AG20443 (cell line): ENCODE measurements at regions not wholly inside any gene's neighbourhood (a gene's known extent, or its start where the extent isn't known, plus 50 kb on each side); places are given as distances from the start of the nearest gene placed in this dataset.

Experiments
- DNase-seq: peaks from one replicate; pipeline ENCODE4 v3.0.0; 2012; ENCODE audit warnings: low spot score, mixed read lengths

GRCh38 chr2:176613323-176613987, 344.2 kb downstream of the MTX2 start:
- DNase-seq, result peak; percentile 44

DNA sequence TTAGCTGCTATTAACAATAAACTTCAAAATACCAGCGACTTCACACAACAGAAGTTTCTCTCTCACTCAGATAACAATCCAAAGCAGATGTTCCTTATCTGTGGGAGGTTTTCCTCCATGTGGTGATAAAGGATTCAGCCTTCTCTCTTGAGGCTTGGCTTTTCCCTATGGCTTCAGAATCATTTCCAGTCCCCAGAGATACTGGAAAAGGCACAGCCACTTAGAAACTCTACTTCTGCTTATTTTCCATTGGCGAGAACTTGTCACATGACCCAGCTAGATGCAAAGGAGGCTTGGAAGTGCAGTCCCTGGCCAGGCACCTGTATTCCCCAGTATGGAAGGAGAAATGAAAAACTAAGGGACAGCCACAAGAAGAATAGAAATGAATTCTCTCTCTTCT, 344.8 kb downstream of the MTX2 start:
- no peak for DNase-seq

DNA sequence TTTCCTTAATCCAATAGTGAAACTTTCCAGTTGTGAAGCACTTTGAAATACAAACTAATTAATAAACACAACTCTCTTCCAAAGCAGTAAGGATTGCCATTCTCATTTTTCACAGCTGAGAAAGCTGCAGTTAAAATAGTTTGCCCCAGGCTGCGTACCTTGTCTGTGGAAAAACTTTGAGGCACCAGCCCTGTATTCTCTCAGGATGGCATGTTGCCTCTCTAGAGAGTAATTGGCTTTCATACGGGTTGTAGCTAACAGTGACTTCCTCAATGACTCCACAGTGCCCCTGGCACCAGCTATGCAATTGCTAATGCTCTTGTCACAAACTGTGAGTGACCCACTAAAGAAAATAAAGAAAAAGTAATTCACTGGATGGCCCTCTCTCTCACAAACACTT, 345.7 kb downstream of the MTX2 start:
- DNase-seq, result no peak

DNA sequence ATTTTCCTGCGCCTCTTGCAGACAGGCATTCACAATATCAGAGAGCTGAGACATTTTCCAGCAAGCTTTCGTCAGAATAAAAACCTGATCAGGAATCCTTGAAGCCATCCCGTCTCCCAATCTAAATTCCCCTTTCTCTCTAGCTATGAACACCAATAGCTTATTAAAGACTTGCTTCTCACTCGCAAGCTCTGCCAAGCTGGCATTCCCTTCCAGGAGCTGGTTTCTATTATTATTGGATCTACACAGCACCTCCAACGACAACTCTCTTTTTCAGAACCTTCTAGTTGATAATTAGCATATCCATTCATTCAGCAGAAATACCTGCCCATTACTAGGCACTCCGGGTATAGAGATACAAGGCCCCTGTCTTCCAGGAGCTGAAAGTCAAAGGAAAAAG, 350.3 kb downstream of the MTX2 start:
- no peak for DNase-seq

- no peak for DNase-seq
Observed at GRCh38 chr2:176621350-176621749, 352.1 kb downstream of the MTX2 start.

GRCh38 chr2:176622792-176623191, 353.6 kb downstream of the MTX2 start:
- no peak for DNase-seq

- no peak for DNase-seq
Observed at GRCh38 chr2:176626796-176627195, 357.6 kb downstream of the MTX2 start.

DNA sequence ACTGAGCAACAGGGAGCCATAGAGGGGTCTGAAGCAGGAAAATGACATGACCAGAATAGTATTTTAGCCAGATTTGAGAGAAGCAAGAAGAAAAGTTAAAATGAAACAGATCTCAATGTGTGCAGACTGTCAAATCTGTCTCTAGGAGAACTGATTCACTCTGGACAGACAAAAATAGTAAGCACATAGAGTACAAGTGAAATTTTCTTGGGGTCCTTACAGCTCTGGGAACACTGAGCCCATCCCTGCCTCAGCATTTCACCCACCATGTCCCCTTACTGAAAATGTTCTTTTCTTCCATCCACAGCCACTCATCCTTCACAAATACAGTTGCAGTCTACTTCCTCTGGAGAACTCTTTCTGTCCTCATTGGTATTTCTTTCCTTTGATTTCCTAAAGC, 359.2 kb downstream of the MTX2 start:
- no peak for DNase-seq

DNA sequence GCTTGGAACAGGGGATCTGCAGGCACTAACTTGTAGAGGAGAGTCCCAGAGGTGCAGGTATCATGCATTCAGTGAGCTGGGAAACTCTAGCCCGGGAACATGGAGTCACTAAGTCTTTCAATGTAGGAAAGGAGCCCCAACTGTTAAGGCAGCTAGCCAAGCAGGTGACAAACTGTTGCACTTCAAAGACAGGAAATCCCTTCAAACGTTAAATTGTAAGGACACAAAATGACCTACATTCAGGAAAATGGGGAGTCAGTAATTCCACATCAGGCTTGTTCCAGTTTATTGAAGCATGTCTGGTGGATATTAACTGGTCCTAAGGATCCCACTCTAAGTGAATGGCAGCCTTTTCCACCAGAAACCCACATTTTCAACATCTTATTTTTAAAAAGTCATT, 364.5 kb downstream of the MTX2 start:
- DNase-seq, result no peak

GRCh38 chr2:176636401-176636800, 367.2 kb downstream of the MTX2 start:
- DNase-seq, result no peak

DNA sequence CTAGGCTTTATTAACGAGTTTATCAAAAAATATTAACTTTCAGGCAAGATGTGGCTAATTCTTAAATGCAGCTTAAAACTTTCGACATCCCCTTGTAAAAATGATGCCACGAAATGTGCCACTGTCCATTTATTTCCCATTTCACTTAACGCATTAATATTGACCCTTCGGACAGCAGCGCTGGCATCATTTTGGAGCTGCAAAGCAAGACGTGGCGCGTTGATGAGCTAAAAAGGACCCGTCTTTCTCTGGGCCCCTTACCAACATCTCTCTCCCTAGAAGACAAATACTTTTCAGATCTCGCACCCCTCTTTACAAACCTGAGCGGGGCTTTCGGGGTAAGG, 367.9 kb downstream of the MTX2 start:
- no peak for DNase-seq

- DNase-seq, result peak; percentile 86
Observed at GRCh38 chr2:176637486-176638166, 368.4 kb downstream of the MTX2 start.

DNA sequence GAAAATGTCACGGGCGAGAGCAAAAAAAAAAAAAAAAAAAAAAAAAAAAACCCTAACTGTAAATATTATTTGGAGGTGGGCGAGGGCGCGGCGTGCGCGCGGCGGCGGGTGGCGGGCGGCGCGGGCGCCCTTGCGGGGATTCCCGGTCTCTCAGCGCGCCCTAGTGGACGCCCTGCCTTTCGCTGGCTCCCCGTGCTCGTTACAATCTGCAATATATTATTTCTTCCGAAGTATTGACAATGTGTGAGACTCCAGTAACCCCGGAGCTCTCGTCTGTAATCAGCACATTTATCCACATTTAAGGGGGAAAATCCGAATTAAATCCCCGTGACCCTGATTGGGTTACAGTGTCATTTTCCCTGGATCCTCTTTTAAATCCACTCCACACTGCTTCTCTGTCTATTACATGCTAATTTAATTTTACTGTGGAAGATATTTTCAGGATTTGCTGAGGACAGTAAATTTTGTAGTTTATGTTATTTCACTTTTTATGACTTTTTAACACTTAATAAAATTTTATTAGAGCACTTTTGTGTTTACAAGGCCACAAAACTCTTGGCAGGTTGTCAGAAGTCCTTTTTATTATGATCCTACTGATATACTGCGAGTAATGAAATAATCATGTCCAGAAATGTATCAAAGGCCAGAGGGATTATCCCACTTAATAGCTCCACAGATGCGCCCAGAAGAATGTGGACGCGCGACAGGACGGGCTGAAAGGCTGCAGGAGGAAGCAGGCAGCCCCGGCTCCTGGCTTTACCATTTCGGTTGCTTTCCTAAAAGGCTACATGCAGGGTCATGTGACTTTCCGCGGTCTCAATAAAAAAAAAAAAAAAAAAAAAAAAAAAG, 369.1 kb downstream of the MTX2 start:
- DNase-seq, result peak; percentile 92

GRCh38 chr2:176639016-176639343, 369.7 kb downstream of the MTX2 start:
- no peak for DNase-seq

DNA sequence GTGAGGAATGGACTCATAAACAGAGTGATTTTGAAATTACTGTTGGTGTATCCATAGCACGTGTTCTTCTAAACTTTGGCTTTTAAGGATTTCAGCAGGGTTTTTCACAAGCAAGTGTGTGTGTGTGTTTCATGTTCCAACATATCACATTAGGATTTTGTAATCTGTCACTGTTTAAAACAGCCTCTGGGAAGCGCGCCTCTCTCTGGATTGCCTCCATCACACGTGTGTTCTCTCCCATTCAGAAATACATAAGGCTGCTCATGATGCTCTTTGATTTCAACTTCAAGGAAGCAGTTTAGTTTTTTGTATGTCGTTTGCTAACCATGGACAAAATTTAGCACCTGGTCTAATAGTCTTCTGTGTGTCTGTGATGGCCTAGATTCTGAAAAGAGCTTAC, 370.4 kb downstream of the MTX2 start:
- DNase-seq, result no peak

- DNase-seq, result no peak
Observed at GRCh38 chr2:176641436-176641835, 372.2 kb downstream of the MTX2 start.

GRCh38 chr2:176642074-176642473, 372.8 kb downstream of the MTX2 start:
- peak; percentile 54 for DNase-seq

DNA sequence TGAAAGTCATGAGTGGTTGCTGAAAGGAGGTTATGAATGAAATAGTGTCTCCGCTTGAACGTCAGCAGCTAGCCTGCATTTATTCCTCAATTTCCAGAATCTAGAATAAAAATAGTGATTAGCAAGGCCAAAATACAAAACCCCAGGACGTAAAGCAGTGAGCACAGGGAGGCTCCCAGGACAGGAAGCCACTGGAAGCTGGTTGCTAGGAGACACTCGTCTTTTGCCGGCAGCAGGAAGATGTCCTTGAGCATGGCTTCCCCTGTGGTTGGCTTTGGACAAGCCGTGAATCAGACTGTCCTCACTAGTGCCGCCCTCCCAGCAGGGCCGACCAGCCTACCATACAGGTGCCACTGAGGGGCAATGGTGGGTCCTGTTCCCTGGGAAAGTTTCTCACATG, 374.4 kb downstream of the MTX2 start:
- no peak for DNase-seq

GRCh38 chr2:176645494-176645893, 376.3 kb downstream of the MTX2 start:
- DNase-seq, result no peak

DNA sequence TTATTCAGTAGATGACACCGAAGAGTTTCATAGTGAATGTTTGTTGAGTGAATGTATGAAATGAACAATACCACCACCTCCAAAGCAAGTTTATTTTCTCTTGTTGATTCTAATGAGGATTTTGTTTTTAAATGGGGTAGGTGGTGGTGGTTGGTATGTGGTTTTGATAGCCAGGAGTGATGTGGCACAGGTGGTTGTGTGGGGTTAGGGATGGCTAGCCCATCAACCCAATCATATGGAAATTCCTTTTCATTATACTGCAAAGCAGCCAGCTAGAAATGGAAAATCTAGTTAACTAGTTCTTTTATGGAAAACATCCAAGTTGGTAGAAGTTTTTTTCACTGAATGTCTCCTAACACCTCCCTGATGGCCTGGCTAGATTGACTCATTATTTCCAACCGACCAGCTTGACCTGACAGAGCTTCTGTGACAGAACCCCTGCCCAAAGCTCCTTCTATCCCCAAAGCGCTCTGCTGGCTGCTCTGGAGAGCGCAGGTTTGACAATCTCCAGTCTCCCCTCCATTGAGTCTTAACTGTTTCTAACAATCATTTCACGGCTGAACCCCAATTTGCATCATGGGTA, 376.9 kb downstream of the MTX2 start:
- DNase-seq, result no peak

DNA sequence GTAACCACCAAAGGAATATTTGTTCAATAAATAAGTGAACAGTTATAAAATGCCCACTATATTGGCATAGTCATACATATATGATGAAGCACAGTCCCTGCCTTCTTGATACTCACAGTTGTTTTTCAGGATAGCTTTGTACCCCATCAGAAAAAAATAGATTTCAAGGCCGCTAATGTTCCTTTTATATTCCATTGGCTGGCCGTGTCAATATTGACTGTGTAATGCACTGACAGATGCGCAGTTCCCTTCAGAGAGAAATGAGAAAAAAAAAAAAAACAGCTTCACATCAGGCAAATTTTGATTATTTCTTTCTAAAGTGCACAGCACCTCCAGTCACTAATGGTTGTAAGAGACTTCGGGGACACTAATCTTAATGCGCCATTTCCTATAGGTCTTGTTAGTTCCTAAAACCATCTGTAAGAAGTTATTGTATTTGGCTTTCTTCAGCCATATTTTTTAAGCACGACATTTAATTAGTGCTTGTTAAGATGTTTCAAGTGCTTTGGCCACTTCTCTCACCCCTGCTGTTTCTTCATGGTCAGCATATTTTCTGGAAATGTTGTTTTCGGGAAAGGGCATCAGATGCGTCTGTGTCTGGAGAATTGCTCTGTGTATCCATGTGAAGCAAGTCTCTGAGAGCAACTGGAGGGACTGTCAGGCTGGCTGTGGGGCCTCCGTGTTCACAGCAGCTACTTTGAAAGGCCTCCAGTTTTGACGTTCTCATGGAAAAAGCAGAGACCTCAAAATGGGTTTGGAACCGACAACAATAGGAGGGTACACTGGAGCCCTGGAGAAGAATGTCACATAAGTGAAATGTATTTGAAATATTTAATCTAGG, 378.3 kb downstream of the MTX2 start:
- no peak for DNase-seq

DNA sequence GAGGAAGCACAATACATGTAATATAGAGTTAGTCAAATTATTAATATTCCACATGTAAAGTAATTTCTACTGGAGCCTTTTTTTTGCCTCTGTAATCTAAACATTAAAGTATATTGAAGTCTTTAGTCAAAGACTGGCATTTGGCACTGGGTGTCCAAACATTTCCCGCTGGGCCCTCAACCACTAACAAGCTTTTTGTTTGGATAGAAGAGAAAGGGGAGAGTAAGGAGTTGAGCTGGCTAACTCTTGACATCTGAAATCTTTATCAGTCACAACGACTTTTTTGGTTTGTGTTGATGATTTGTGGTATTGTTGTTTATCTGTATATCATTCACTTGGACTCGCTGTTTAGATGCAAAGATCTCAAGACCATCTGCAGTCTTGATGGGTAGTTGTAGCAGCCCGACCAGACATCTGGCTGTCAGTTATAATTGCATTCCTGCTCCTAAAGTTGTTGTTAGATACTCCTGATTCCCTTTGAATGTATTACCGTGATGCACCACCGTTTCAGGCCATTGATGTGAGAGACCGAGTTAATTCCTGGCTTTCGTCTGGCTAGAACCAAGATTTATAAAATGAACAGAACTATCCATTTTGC, 379.6 kb downstream of the MTX2 start:
- DNase-seq, result no peak
